Activated CD4-positive, alpha-beta T cell treated with anti-CD3 and anti-CD28 coated beads, Interleukin-2, amount 10 ng/mL, durations not matched to agents 24 days and 14 days (primary cell): ENCODE measurements at regions not wholly inside any gene's neighbourhood (a gene's known extent, or its start where the extent isn't known, plus 50 kb on each side); places are given as distances from the start of the nearest gene placed in this dataset.
"Not testable (repeated sequence)": the region's sequence is repeated elsewhere in the genome, so short reads cannot be mapped to it uniquely, and the experiment has no call there.

Experiments used
- DNase-seq: peaks from one replicate; pipeline ENCODE4 v3.0.0; 2022
- H3K27ac Mint-ChIP-seq: one replicate; pipeline ENCODE4 v1.8.0; 2022; ENCODE audit warnings: mild to moderate bottlenecking, mixed read lengths
- H3K27me3 Mint-ChIP-seq: one replicate; pipeline ENCODE4 v1.8.0; 2022; ENCODE audit warnings: mixed read lengths
- H3K36me3 Mint-ChIP-seq: one replicate; pipeline ENCODE4 v1.8.0; 2022; ENCODE audit warnings: low read depth, mild to moderate bottlenecking, mixed read lengths
- H3K4me1 Mint-ChIP-seq: one replicate; pipeline ENCODE4 v1.8.0; 2021; ENCODE audit warnings: mixed read lengths
- H3K4me3 Mint-ChIP-seq: one replicate; pipeline ENCODE4 v1.8.0; 2022; ENCODE audit warnings: mild to moderate bottlenecking, moderate library complexity, mixed read lengths
- H3K9me3 Mint-ChIP-seq: one replicate; pipeline ENCODE4 v1.8.0; 2021; ENCODE audit warnings: mixed read lengths
- intact Hi-C: fragments of 100-400 bp; cut with micrococcal nuclease; formaldehyde crosslinking; loops from one replicate; pipeline ENCODE4 v1.15.1; 2023

GRCh38 chr12:84018556-84019179 is 893.9 kb downstream of the SLC6A15 start:
- H3K4me1 Mint-ChIP-seq, H3K27me3 Mint-ChIP-seq, H3K4me3 Mint-ChIP-seq, H3K9me3 Mint-ChIP-seq, intact Hi-C loops, H3K36me3 Mint-ChIP-seq, DNase-seq, H3K27ac Mint-ChIP-seq: not testable (repeated sequence)

- intact Hi-C loops, result no loop called here
Observed at GRCh38 chr12:84016956-84017355, 895.6 kb downstream of the SLC6A15 start.

GRCh38 chr12:83997423-83997822 is 915.2 kb downstream of the SLC6A15 start:
- Mint-ChIP-seq H3K27ac (no peak overlapping the region), H3K4me1 (no peaks in the 10 kb centered on the region), H3K27me3 (no peaks in the 10 kb centered on the region), H3K4me3 (no peak overlapping the region), H3K9me3 (no peaks in the 10 kb centered on the region), H3K36me3 (no peaks in the 10 kb centered on the region)
- intact Hi-C loops, result no loop called here
- DNase-seq, result no peak

More at GRCh38 chr12:84016956-84017355, 895.6 kb downstream of the SLC6A15 start:
- H3K27me3 Mint-ChIP-seq, result no peaks in the 10 kb centered on the region
- no peak for DNase-seq
- H3K4me1 Mint-ChIP-seq, result no peaks in the 10 kb centered on the region
- peaks cover 18% of the 10 kb centered on the region for H3K9me3 Mint-ChIP-seq
- no peak overlapping the region for H3K27ac Mint-ChIP-seq
- no peak overlapping the region for H3K4me3 Mint-ChIP-seq
- H3K36me3 Mint-ChIP-seq, result no peaks in the 10 kb centered on the region

- intact Hi-C loops, result no loop called here
- no peak overlapping the region for H3K27ac Mint-ChIP-seq
- no peaks in the 10 kb centered on the region for H3K36me3 Mint-ChIP-seq
- no peaks in the 10 kb centered on the region for H3K4me1 Mint-ChIP-seq
- no peaks in the 10 kb centered on the region for H3K9me3 Mint-ChIP-seq
- no peak for DNase-seq
- no peak overlapping the region for H3K4me3 Mint-ChIP-seq
- no peaks in the 10 kb centered on the region for H3K27me3 Mint-ChIP-seq
Observed at GRCh38 chr12:83996671-83997070, 915.9 kb downstream of the SLC6A15 start.

GRCh38 chr12:83985084-83985483 is 927.5 kb downstream of the SLC6A15 start:
- no peaks in the 10 kb centered on the region for H3K4me1 Mint-ChIP-seq
- intact Hi-C loops, result no loop called here
- no peak overlapping the region for H3K4me3 Mint-ChIP-seq

GRCh38 chr12:83980398-83980797 is 932.2 kb downstream of the SLC6A15 start:
- Mint-ChIP-seq H3K9me3 (no peaks in the 10 kb centered on the region), H3K36me3 (no peaks in the 10 kb centered on the region), H3K4me1 (no peaks in the 10 kb centered on the region), H3K27ac (no peak overlapping the region), H3K27me3 (no peaks in the 10 kb centered on the region), H3K4me3 (no peak overlapping the region)
- DNase-seq, result no peak
- intact Hi-C loops, result no loop called here

More at GRCh38 chr12:83985084-83985483, 927.5 kb downstream of the SLC6A15 start:
- H3K9me3 Mint-ChIP-seq, result no peaks in the 10 kb centered on the region
- H3K36me3 Mint-ChIP-seq, result no peaks in the 10 kb centered on the region
- no peak overlapping the region for H3K27ac Mint-ChIP-seq
- H3K27me3 Mint-ChIP-seq, result no peaks in the 10 kb centered on the region
- DNase-seq, result no peak

- no peaks in the 10 kb centered on the region for H3K9me3 Mint-ChIP-seq
- H3K4me1 Mint-ChIP-seq, result no peaks in the 10 kb centered on the region
- no peak for DNase-seq
- H3K4me3 Mint-ChIP-seq, result no peak overlapping the region
- no peak overlapping the region for H3K27ac Mint-ChIP-seq
- intact Hi-C loops, result no loop called here
- H3K27me3 Mint-ChIP-seq, result no peaks in the 10 kb centered on the region
- no peaks in the 10 kb centered on the region for H3K36me3 Mint-ChIP-seq
Observed at GRCh38 chr12:83979785-83980184, 932.8 kb downstream of the SLC6A15 start.

GRCh38 chr12:83971781-83972180 is 940.8 kb downstream of the SLC6A15 start:
- H3K27me3 Mint-ChIP-seq, result no peaks in the 10 kb centered on the region
- H3K36me3 Mint-ChIP-seq, result no peaks in the 10 kb centered on the region

GRCh38 chr12:83960767-83961166 is 951.8 kb downstream of the SLC6A15 start:
- intact Hi-C loops, result no loop called here
- Mint-ChIP-seq H3K36me3 (no peaks in the 10 kb centered on the region), H3K27ac (no peak overlapping the region), H3K27me3 (no peaks in the 10 kb centered on the region), H3K4me3 (no peak overlapping the region), H3K9me3 (no peaks in the 10 kb centered on the region), H3K4me1 (no peaks in the 10 kb centered on the region)
- no peak for DNase-seq

More at GRCh38 chr12:83971781-83972180, 940.8 kb downstream of the SLC6A15 start:
- H3K4me1 Mint-ChIP-seq, result no peaks in the 10 kb centered on the region
- H3K4me3 Mint-ChIP-seq, result no peak overlapping the region
- intact Hi-C loops, result no loop called here
- H3K27ac Mint-ChIP-seq, result no peak overlapping the region
- no peak for DNase-seq
- H3K9me3 Mint-ChIP-seq, result no peaks in the 10 kb centered on the region

GRCh38 chr12:83958997-83959396 is 953.6 kb downstream of the SLC6A15 start:
- Mint-ChIP-seq H3K27me3 (no peaks in the 10 kb centered on the region), H3K4me3 (no peak overlapping the region), H3K27ac (no peak overlapping the region), H3K36me3 (no peaks in the 10 kb centered on the region), H3K9me3 (no peaks in the 10 kb centered on the region), H3K4me1 (no peaks in the 10 kb centered on the region)
- intact Hi-C loops, result no loop called here
- no peak for DNase-seq

GRCh38 chr12:83954956-83955601 is 957.5 kb downstream of the SLC6A15 start:
- H3K4me1 Mint-ChIP-seq, result no peaks in the 10 kb centered on the region
- no peak overlapping the region for H3K27ac Mint-ChIP-seq
- no peak for DNase-seq
- no peaks in the 10 kb centered on the region for H3K9me3 Mint-ChIP-seq
- H3K27me3 Mint-ChIP-seq, result no peaks in the 10 kb centered on the region
- intact Hi-C loops, result no loop called here
- H3K36me3 Mint-ChIP-seq, result no peaks in the 10 kb centered on the region
- H3K4me3 Mint-ChIP-seq, result no peak overlapping the region

- no peak for DNase-seq
- Mint-ChIP-seq H3K4me3 (no peak overlapping the region), H3K4me1 (no peaks in the 10 kb centered on the region), H3K27ac (no peak overlapping the region), H3K36me3 (no peaks in the 10 kb centered on the region), H3K27me3 (no peaks in the 10 kb centered on the region), H3K9me3 (no peaks in the 10 kb centered on the region)
- intact Hi-C loops, result no loop called here
Observed at GRCh38 chr12:83954071-83954789, 958.4 kb downstream of the SLC6A15 start.

- Mint-ChIP-seq H3K36me3 (no peaks in the 10 kb centered on the region), H3K4me1 (no peaks in the 10 kb centered on the region), H3K27me3 (no peaks in the 10 kb centered on the region), H3K4me3 (no peak overlapping the region), H3K9me3 (no peaks in the 10 kb centered on the region), H3K27ac (no peak overlapping the region)
- intact Hi-C loops, result no loop called here
- DNase-seq, result no peak
Observed at GRCh38 chr12:83945871-83946270, 966.7 kb downstream of the SLC6A15 start.

GRCh38 chr12:83939718-83940117 is 972.9 kb downstream of the SLC6A15 start:
- Mint-ChIP-seq H3K27me3 (no peaks in the 10 kb centered on the region), H3K36me3 (no peaks in the 10 kb centered on the region), H3K27ac (no peak overlapping the region), H3K4me3 (no peak overlapping the region), H3K9me3 (no peaks in the 10 kb centered on the region), H3K4me1 (no peaks in the 10 kb centered on the region)
- intact Hi-C loops, result no loop called here
- DNase-seq, result no peak
